GM18508 (cell line): ENCODE measurements at regions not wholly inside any gene's neighbourhood (a gene's known extent, or its start where the extent isn't known, plus 50 kb on each side); places are given as distances from the start of the nearest gene placed in this dataset.
A peak's percentile ranks its signal among the peaks of the same experiment; 100 is the strongest.

Experiments
- ATAC-seq: cut with Tn5 transposase; IDR thresholded peaks from one replicate; pipeline ENCODE4 v1.9.1; 2021; ENCODE audit warnings: moderate number of reproducible peaks; ENCODE audit not compliant: insufficient read depth, unreplicated experiment

DNA sequence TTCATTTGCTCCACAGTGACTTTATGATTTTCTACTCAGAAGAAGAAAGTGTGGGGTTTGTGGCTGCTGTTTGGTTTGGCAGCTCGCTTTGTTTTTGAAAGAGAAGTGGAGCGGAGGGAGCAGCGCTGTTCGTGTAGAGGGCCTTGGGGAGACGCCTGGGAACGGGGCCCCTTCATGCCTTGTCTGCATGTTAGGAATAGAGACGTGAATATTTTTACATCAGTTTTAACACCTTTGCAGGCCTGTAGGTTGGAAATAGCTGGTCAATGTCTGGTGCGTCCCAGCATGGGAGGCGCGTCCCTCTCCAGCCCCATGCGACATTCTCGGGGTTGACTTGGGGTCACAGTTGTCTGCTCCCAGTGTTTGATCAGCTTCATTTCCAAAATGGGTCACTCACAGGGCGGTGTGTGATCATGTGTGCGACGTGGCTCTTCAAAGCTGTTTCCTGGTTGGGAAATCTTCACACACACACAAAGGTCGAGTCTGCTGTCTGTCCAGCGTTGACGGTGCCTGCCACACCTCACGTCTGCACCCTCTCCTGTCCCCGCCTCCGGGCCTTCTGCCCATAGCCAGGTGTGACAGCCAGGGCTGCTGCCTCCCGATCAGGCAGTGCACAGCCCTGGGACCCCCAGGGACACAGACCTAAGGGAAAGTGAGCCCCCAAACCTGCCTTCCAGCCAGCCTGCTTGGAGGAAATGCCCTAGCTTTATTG, 149.2 kb downstream of the PSMG1 start:
- ATAC-seq = no peak

DNA sequence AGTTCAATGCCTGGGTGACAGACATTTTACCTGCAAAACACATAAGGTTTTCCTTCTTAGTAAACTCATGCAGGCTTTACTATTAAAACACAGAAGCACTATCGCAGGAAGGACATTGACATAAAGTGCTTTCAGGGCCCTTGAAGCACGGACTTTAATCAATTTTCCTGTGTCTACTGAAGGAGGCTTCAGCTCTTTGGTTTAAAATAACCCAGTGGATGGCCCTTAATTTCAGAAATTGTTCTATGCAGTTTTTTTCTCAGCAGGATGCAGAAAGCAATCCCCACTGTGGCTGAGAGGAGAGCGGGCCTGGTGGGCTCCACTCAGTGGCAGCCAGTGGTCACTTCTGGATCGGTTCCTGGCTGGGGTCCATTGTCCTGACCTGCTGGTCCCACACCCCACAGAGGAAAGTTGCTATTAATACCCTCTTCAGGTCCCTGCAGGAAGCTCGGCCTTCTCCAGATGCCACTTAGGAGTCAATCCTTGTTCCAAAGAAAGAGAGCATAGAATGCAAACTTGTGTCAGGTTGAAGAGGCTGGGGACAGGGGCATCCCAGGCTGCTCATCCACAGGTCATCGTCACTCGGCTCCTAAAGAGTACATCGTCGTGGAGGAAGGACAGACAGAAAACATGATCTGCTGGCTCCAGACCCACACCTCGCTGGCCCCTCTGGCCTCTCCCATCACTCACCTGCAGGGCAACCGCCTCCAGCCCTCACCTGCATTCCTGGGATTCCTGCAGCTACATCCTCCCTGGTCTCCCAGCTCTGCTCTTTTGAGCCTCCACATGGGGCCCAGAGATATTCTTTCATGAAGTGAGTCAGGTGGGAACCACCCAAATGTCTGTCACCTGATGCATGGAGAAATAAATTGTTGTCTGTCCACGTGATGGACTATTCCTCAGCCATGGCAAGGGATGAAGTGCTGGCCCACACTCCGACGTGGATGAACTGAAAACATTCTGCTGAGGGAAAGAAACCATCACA, 153.1 kb downstream of the PSMG1 start:
- ATAC-seq = no peak

DNA sequence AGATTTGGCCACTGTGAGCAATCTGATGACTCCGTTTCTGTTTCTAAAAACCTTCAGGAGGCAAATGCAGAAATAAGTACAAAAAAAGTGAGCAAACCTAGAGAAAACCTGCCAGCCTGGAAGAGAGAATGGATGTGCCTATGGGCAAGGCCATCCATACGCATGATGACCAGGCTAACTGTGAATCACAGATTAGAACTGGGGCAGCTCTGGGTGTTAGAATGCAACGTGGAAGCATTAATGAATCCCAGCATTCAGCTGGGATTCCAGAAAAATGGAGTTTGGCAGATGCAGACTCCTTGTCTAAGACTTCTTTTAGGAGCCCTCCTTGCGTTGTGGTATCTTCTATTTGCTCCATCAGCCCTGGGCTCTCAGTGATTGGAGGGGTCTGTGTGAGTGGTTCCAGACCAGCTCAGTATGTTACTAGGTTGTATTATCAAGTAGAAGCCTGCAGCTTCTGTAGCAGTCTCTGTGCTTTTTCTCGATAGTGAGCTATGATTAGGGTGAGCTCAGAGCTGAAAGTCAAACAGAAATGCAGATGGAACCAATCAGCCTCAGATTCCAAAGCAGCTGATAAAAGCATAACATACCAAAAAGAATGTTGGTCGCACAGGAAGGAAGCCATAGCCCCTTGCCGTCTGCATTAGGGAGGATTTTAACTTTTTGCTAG, 154.0 kb downstream of the PSMG1 start:
- no peak for ATAC-seq

DNA sequence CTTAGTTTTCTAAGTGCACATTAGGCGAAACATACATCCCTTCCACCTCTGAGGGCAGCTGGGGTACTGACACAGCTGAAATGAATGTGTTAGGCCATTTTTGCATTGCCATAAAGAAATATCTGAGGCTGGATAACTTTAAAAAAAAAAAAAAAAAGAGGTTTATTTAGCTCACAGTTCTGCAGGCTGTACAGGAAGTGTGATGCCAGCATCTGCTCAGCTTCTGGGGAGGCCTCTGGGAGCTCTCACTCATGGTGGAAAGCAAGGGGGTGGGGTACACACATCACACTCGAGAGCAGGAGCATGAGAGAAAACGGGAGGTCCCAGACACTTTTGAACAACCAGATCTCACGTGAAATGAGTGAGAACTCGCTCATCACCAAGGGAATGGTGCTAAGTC, 158.1 kb downstream of the PSMG1 start:
- no peak for ATAC-seq

DNA sequence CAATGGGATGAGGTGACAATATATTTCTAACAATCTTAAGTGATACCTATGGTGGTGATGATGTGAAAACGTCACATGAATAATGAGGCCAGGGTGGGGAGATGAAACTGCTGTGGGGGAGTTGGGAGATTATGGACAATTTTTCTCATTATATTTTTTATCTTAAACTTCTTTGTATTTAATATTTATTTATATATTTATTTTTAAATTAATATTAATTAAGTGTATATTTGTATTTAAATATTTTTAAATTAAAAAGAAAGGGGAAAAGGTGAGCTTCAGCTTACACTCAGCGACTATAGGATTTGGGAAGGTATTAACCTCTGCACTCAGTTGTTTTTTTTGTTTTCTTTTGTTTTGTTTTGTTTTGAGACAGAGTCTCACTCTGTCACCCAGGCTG, 158.7 kb downstream of the PSMG1 start:
- ATAC-seq = no peak

DNA sequence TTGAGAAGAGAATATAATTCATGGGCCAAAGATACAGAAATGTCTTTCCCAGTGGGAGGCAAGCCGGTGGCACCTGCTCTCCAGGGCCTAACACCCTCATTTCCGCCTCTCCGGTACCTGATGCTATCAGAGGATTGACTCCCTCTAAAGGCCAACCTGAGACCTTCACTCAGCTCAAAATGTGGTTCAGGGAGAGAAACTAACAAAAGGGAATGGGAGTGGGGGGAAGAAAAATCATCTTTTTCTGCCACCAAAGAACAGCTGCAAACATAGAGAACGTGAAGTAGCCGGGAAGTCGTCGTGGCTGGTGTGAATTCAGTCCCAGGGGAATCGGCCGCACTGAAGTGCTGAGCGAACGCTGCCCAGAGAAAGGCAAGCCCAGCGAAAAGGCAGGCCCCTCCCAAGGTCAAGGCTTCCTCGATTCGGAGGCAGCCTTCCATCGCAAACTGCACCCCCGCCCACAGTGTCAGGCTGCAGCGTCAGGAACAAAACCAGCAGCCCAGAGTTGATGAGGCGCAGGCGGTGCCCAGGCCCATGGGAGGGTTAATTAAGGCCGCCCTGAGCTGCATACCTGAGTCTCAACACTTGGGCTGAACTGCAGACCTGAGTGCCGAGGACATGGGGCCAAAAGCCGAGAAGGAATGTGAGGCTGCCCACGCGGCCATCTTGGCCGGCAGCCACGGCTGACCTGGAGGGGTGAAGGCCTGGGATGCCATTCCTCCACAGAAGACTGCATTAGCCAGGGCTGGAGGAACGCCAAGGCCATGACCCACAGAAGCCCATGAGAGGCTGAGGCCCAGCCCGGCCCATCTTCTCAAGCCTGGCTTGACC, 160.2 kb downstream of the PSMG1 start:
- ATAC-seq = no peak

DNA sequence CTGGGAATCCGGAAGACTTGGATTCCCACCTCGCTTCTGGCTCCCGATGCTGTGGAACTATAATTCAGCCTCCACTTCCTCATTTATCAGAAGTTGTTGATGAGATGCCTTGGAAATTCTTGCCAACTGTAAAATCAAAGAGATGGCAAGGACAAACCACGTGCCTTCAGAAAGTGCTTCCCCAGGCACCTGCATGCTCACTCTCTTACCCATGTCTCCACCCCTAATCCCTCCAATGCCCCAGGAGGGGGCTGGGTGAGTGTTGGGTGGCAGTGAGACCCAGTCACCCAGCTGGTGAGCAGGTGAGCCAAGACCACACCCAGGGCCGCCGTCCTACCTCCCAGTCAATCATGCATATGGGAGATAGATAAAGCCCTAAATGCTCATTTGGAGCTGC, 160.8 kb downstream of the PSMG1 start:
- ATAC-seq = no peak

DNA sequence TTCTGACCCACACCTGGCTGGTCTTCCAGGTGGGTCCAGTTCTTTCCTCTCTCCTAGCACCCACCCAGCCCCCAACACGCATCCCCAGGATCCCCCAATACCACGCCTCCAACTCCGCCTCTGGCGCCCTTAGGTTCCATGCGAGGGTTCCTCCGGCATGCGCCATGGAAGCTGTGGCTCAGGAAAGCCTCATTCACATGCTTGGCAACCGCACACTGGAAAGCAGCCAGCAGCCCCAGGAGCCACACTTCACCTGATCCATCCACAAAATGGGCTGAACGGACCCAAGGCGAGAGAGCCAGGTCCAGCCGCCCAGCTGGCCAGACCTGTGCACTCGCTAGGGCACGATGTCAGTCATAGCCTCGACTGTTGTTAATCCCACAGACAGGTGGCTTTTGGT, 161.2 kb downstream of the PSMG1 start:
- no peak for ATAC-seq

DNA sequence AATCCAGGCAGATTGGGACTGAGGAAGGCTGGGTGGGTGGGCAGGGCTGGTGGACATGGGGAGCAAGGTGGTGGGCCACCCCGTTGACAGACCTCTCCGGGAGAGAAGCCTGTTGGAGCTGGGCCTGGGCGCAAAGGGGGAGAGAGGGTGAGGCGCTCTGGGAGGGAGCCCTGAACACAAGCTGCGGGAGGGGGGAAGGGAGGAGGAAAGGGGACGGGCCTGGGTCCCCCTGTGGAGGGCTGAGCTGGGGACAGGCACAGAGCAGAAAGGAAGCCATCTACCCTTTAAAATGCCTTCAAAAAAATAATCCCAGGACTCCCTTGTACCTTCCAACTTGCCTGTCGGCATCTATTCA, 161.8 kb downstream of the PSMG1 start:
- ATAC-seq = no peak

DNA sequence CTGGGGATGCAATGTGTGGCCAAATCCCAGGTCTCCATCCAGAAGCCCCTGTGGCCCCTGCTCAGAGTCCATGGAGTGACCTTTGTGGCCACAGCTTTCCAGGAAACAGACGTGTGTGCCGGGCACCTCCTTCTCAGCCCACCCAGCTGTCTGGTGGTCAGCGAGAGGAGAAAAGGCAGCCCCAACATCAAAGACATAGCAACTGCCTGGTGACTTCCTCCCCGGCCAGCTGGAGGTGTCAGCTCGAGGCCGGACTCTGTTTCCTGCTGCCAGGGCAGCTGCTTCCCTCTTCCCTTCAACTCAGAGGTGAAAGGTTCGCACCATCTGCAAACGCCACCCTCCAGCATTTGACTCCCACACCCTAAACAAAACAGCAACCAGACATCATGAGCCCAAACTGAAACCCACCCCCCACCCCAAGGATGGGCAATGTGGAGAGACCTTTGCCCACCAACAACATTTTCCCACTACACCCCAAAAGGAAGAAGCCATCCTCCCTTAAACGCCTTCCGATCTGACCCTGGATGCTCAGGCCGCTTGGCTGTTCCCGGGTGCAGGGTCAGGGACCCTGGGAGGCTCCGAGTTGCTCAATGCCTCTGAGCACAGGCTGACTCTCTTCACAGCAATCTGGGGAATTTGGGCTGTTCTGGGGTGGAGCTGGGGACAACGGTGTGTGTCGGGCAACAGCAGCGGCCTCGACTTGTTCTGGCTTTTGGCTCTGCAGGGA, 162.3 kb downstream of the PSMG1 start:
- ATAC-seq = no peak

DNA sequence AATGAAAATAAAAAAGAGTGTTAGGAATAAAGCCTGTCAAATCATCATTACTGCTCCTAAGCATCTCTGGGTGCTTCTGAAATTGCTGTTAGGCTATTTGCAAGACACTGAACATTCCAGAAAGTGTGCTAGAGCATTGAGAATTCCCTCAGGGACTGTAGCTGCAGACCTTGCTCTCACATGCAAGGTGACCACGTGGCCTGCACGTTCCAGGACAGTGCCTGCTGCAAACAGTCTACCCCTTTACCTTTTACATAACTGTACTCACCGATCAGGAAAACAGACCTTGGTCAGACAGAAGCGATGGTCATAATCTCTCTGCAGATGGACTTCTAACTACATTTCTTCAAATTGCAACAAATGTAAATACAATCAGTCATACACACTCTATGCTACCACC, 164.5 kb downstream of the PSMG1 start:
- no peak for ATAC-seq

DNA sequence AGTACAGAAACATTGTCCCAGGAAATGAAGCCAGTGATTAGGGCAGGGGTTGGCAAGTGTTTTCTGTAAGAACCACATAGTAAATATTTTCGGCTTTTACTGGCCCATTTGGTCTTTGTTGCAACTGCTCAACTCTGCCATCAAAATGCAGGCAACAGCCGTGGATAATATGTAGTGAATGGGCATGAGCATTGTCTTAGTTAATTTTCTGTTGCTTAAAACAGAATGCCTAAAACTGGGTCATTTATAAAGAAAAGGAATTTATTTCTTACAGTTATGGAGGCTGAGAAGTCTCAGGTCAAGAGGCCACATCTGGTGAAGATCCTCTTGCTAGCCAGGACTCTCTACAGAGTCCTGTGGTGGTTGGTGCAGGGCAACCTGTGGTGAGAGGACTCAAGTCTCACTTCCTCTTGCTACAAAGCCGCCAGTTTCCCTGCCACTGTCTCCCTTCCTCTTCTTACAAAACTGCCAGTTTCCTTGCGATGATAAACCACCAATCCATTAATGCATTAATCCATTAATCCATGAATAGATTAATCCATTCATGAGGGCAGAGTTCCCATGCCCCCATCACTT, 166.4 kb downstream of the PSMG1 start:
- ATAC-seq = peak; percentile 92

DNA sequence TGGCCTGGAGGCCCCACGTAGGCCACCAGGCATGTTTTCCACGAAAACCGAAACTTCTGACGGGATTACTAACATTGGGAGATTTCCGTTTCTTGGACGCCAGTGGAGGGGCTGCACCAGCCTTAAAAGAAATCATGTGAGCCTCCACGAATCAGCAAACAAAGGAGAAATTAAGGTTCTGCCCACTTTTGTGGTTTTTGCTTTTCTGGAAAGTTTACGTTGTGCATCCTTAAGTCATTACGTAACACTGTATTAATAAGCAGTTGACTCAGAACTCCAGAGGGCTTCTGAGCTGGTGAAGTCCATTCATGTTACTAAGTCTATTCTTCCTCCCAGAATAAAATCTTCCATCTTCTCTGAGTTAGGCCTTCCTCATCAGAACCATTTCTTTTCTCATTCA, 168.5 kb downstream of the PSMG1 start:
- no peak for ATAC-seq

DNA sequence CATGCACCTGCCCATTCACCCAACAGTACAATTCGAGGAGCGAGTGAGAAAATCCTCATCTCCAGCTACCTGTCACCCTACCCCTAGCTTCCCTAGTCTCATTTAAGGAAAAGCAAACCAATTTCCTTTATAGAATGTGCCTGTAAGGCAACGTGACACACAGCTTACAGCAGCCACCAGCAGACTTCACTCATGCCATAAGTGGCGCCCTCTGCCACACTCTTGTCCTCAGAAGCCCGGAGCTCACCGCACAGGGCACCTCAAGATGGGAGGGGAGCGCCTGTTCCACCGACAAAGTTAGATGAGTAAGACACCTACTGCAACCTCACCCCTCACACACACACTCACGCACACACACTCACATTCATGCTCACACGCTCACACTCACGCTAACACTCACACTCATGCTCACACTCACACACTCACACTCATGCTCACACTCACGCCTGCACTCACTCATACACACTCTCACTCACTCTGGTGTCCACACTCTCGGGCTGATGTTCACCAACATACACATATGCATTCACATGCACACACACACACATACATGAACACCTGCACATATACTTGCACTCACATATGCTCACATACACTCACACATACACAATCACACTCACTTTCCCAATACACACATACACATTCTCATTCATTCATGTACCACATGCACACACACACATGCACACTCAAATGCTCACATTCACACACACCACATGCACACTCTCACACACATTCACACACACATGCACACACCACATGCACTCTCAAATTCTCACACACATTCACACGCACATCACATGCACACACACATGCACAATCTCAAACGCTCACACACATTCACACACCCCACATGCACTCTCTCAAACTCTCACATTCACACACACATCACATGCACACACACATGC, 170.7 kb downstream of the PSMG1 start:
- no peak for ATAC-seq

DNA sequence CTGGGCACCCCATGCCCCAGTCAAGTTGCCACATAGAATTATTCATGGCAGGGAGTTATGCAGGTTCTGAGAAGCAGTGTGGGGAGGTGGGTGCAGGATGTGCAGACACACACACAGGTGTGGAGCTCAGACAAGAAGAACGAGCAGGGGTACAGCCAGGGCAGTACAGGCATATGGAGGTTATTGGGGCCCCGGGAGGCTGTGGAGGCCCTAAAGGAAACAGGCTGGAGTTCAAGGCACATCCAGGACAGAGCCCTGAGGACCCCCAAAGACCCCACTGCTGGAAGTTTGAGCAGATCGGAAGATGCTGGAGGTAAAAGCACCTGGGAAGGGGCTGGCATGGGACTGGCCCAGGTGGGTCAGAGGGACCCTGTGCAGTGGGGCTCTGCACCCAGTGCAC, 171.3 kb downstream of the PSMG1 start:
- ATAC-seq = no peak

DNA sequence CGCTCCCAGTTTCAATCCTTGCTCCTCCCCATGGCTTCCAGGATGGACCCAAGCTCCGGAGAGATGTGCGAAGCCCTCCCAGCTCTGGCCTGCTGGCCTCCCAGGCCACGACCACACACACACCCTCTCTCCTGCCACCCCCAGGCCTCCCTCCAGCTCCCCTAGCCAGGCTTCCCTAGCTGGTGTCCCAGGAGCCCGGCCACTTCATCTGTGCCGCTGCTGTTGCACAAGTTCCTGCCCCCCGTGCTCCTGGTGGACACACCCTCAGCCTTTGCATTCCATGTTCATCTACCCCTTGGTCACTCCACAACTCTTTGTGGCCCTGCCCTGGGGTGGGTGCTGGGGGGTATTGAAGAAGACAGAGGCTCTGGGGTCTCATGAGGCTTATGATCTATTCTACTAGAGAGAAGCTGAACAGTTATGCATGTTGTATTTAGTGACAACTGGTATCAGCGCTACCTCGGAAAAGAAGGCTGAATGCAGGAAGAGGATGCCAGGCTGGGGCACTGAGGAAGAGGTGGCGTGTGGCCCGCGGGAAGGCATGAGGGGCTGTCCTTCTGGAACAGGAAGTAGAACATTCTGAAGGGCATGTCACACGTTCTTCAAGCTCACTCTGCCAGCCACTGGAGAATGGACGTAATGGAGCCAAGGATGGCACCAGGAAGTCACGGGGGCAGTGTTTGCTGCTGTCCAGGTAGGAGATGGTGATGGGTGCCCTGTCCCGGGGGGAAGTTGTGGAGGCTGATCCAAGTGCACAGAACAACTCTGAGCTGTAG, 172.4 kb downstream of the PSMG1 start:
- ATAC-seq = no peak

DNA sequence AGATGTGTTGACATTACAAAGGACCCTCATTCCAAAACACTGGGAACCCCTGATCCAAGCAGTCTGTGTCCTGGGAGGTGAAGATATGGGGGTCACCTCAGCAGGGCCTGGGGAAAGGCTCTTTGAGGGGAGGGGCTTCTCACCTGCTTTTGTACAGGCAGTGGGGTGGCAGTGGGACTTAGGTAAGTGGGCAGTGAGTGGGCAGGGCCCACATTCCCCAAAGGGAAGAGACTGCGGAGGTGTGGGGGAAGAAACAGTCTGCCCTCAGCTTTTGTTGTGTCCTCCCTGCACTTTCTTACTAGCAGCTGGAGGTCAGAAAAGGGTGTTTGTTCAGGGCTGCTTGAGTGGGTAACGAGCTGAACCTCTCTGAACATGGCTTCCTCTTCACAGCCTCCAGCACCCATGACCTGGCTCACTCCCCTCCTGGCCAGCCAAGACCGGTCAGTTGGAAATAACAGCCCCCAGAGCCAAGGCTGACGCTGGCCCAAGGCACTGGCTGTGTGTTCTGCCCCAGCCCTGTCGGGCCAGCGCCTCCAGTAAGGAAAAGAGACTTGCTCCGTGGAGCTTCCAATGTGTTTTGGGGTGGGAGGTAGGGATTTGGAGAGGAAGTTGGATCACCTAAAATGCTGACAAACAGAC, 173.5 kb downstream of the PSMG1 start:
- ATAC-seq = no peak
